Memory B cell (primary cell): ENCODE measurements at regions not wholly inside any gene's neighbourhood (a gene's known extent, or its start where the extent isn't known, plus 50 kb on each side); places are given as distances from the start of the nearest gene placed in this dataset.
A peak's percentile ranks its signal among the peaks of the same experiment; 100 is the strongest.
"Not testable (repeated sequence)": the region's sequence is repeated elsewhere in the genome, so short reads cannot be mapped to it uniquely, and the experiment has no call there.

ENCODE experiments used
- ATAC-seq: fragments of 150-1000 bp; cut with Tn5 transposase; 2 replicates; pipeline ENCODE4 v1.10.0; 2021; ENCODE audit warnings: low read depth, mild to moderate bottlenecking, moderate library complexity
- DNase-seq, 2 donors: peaks; one replicate each; pipeline ENCODE4 v3.0.0; 2022; ENCODE audit warnings: low spot score in 2 of 2
- H3K27ac Mint-ChIP-seq: one replicate; pipeline ENCODE4 v1.8.0; 2022; ENCODE audit warnings: mild to moderate bottlenecking, moderate library complexity, mixed read lengths
- H3K27me3 Mint-ChIP-seq: one replicate; pipeline ENCODE4 v1.8.0; 2022; ENCODE audit warnings: mixed read lengths
- H3K36me3 Mint-ChIP-seq: one replicate; pipeline ENCODE4 v1.8.0; 2022; ENCODE audit warnings: mild to moderate bottlenecking, mixed read lengths
- H3K4me1 Mint-ChIP-seq: one replicate; pipeline ENCODE4 v1.8.0; 2022; ENCODE audit warnings: mixed read lengths
- H3K4me3 Mint-ChIP-seq: one replicate; pipeline ENCODE4 v1.8.0; 2022; ENCODE audit warnings: mild to moderate bottlenecking, moderate library complexity, mixed read lengths
- H3K9me3 Mint-ChIP-seq: one replicate; pipeline ENCODE4 v1.8.0; 2022; ENCODE audit warnings: mixed read lengths

GRCh38 chr5:14946815-14947620 lies 75.4 kb upstream of the ANKH start:
- Mint-ChIP-seq H3K27ac (no peak overlapping the region), H3K27me3 (peaks cover 6% of the 10 kb centered on the region)

GRCh38 chr5:14945450-14945849 lies 73.9 kb upstream of the ANKH start:
- Mint-ChIP-seq H3K27ac (no peak overlapping the region), H3K36me3 (no peaks in the 10 kb centered on the region), H3K4me3 (no peak overlapping the region), H3K27me3 (peaks cover 6% of the 10 kb centered on the region), H3K9me3 (no peaks in the 10 kb centered on the region), H3K4me1 (peaks cover 6% of the 10 kb centered on the region)
- no peak for DNase-seq
- ATAC-seq: no peak

More at GRCh38 chr5:14946815-14947620, 75.4 kb upstream of the ANKH start:
- ATAC-seq: peak; percentile 95
- DNase-seq: peak; percentile 23 to 35
- H3K4me3 Mint-ChIP-seq: no peak overlapping the region
- H3K4me1 Mint-ChIP-seq: peaks cover 6% of the 10 kb centered on the region
- H3K36me3 Mint-ChIP-seq: no peaks in the 10 kb centered on the region
- H3K9me3 Mint-ChIP-seq: no peaks in the 10 kb centered on the region

GRCh38 chr5:14944996-14945395 lies 73.4 kb upstream of the ANKH start:
- peaks cover 6% of the 10 kb centered on the region for H3K4me1 Mint-ChIP-seq
- H3K9me3 Mint-ChIP-seq: no peaks in the 10 kb centered on the region
- H3K27ac Mint-ChIP-seq: no peak overlapping the region
- H3K4me3 Mint-ChIP-seq: no peak overlapping the region
- peaks cover 6% of the 10 kb centered on the region for H3K27me3 Mint-ChIP-seq
- H3K36me3 Mint-ChIP-seq: no peaks in the 10 kb centered on the region
- no peak for DNase-seq
- ATAC-seq: no peak

GRCh38 chr5:14944350-14944739 lies 72.8 kb upstream of the ANKH start:
- Mint-ChIP-seq H3K27me3 (peaks cover 6% of the 10 kb centered on the region), H3K9me3 (no peaks in the 10 kb centered on the region), H3K4me1 (peaks cover 6% of the 10 kb centered on the region), H3K36me3 (no peaks in the 10 kb centered on the region), H3K4me3 (no peak overlapping the region), H3K27ac (no peak overlapping the region)
- ATAC-seq (no peak), DNase-seq (no peak)

- peaks cover 10% of the 10 kb centered on the region for H3K27me3 Mint-ChIP-seq
- DNase-seq: no peak
- ATAC-seq: no peak
- no peak overlapping the region for H3K4me3 Mint-ChIP-seq
- no peak overlapping the region for H3K27ac Mint-ChIP-seq
- H3K4me1 Mint-ChIP-seq: peaks cover 7% of the 10 kb centered on the region
- H3K36me3 Mint-ChIP-seq: no peaks in the 10 kb centered on the region
- H3K9me3 Mint-ChIP-seq: no peaks in the 10 kb centered on the region
Measured at GRCh38 chr5:14942212-14942611, 70.6 kb upstream of the ANKH start.

GRCh38 chr5:14937254-14937653 lies 65.7 kb upstream of the ANKH start:
- H3K27ac Mint-ChIP-seq: no peak overlapping the region
- H3K4me3 Mint-ChIP-seq: no peak overlapping the region
- H3K9me3 Mint-ChIP-seq: no peaks in the 10 kb centered on the region
- peaks cover 8% of the 10 kb centered on the region for H3K4me1 Mint-ChIP-seq
- no peaks in the 10 kb centered on the region for H3K36me3 Mint-ChIP-seq
- no peak for DNase-seq
- peaks cover 7% of the 10 kb centered on the region for H3K27me3 Mint-ChIP-seq
- no peak for ATAC-seq

- DNase-seq (no peak), ATAC-seq (no peak)
- Mint-ChIP-seq H3K4me3 (no peak overlapping the region), H3K9me3 (no peaks in the 10 kb centered on the region), H3K27me3 (peaks cover 6% of the 10 kb centered on the region), H3K27ac (no peak overlapping the region), H3K4me1 (peaks cover 8% of the 10 kb centered on the region), H3K36me3 (no peaks in the 10 kb centered on the region)
Measured at GRCh38 chr5:14936588-14936987, 65.0 kb upstream of the ANKH start.

- H3K36me3 Mint-ChIP-seq: no peaks in the 10 kb centered on the region
- DNase-seq (no peak), ATAC-seq (no peak)
- no peak overlapping the region for H3K4me3 Mint-ChIP-seq
- peaks cover 8% of the 10 kb centered on the region for H3K4me1 Mint-ChIP-seq
- H3K9me3 Mint-ChIP-seq: no peaks in the 10 kb centered on the region
- no peak overlapping the region for H3K27ac Mint-ChIP-seq
- peaks cover 6% of the 10 kb centered on the region for H3K27me3 Mint-ChIP-seq
Measured at GRCh38 chr5:14935341-14935740, 63.8 kb upstream of the ANKH start.

GRCh38 chr5:14932902-14933469 lies 61.4 kb upstream of the ANKH start:
- peaks cover 8% of the 10 kb centered on the region for H3K4me1 Mint-ChIP-seq
- H3K27ac Mint-ChIP-seq: no peak overlapping the region
- no peak overlapping the region for H3K4me3 Mint-ChIP-seq
- peaks cover 4% of the 10 kb centered on the region for H3K27me3 Mint-ChIP-seq
- DNase-seq: no peak
- no peaks in the 10 kb centered on the region for H3K36me3 Mint-ChIP-seq
- H3K9me3 Mint-ChIP-seq: no peaks in the 10 kb centered on the region
- ATAC-seq: no peak

GRCh38 chr5:14930486-14930885 lies 58.9 kb upstream of the ANKH start:
- no peak overlapping the region for H3K27ac Mint-ChIP-seq
- H3K4me1 Mint-ChIP-seq: peaks cover 2% of the 10 kb centered on the region
- no peak overlapping the region for H3K4me3 Mint-ChIP-seq
- no peaks in the 10 kb centered on the region for H3K36me3 Mint-ChIP-seq
- no peak for DNase-seq
- H3K27me3 Mint-ChIP-seq: no peaks in the 10 kb centered on the region
- ATAC-seq: no peak
- no peaks in the 10 kb centered on the region for H3K9me3 Mint-ChIP-seq

- Mint-ChIP-seq H3K9me3 (no peaks in the 10 kb centered on the region), H3K4me1 (peaks cover 2% of the 10 kb centered on the region), H3K36me3 (no peaks in the 10 kb centered on the region), H3K4me3 (no peak overlapping the region), H3K27me3 (no peaks in the 10 kb centered on the region), H3K27ac (no peak overlapping the region)
- DNase-seq (no peak), ATAC-seq (no peak)
Measured at GRCh38 chr5:14929293-14930065, 57.9 kb upstream of the ANKH start.

GRCh38 chr5:14928661-14929060 lies 57.1 kb upstream of the ANKH start:
- H3K9me3 Mint-ChIP-seq: no peaks in the 10 kb centered on the region
- no peak overlapping the region for H3K27ac Mint-ChIP-seq
- H3K4me3 Mint-ChIP-seq: no peak overlapping the region
- DNase-seq (no peak), ATAC-seq (no peak)
- no peaks in the 10 kb centered on the region for H3K27me3 Mint-ChIP-seq
- peaks cover 6% of the 10 kb centered on the region for H3K4me1 Mint-ChIP-seq
- H3K36me3 Mint-ChIP-seq: no peaks in the 10 kb centered on the region

GRCh38 chr5:14925326-14925725 lies 53.7 kb upstream of the ANKH start:
- ATAC-seq: no peak
- no peak overlapping the region for H3K4me3 Mint-ChIP-seq
- no peaks in the 10 kb centered on the region for H3K9me3 Mint-ChIP-seq
- H3K4me1 Mint-ChIP-seq: peaks cover 6% of the 10 kb centered on the region
- H3K27me3 Mint-ChIP-seq: no peaks in the 10 kb centered on the region
- no peak for DNase-seq
- no peak overlapping the region for H3K27ac Mint-ChIP-seq
- H3K36me3 Mint-ChIP-seq: no peaks in the 10 kb centered on the region

- not testable (repeated sequence) for DNase-seq, H3K9me3 Mint-ChIP-seq, H3K36me3 Mint-ChIP-seq, ATAC-seq, H3K4me1 Mint-ChIP-seq, H3K27ac Mint-ChIP-seq, H3K4me3 Mint-ChIP-seq, H3K27me3 Mint-ChIP-seq
Measured at GRCh38 chr5:14922952-14923351, 51.4 kb upstream of the ANKH start.
